Cardiac fibroblast (primary cell): ENCODE measurements at regions not wholly inside any gene's neighbourhood (a gene's known extent, or its start where the extent isn't known, plus 50 kb on each side); places are given as distances from the start of the nearest gene placed in this dataset.

ENCODE experiments used
- DNase-seq, 2 donors: peaks; one replicate each; pipeline versions ENCODE4 v3.0.0 to v3.0.0-alpha.2; 2010; ENCODE audit warnings: low read depth in 2 of 2
- H3K4me3 ChIP-seq, 2 donors: replicated peaks in 1 of 2; 1 replicate in 1 of 2; 2 replicates in 1 of 2; pipeline ENCODE4 v1.5.1; 2011; ENCODE audit warnings: low read depth in 2 of 2, low read length in 2 of 2, mild to moderate bottlenecking in 2 of 2, moderate library complexity in 1 of 2
- CTCF ChIP-seq: IDR thresholded peaks from one replicate; pipeline ENCODE4 v1.5.1; 2011; ENCODE audit warnings: low read depth, mild to moderate bottlenecking, low read length, inconsistent platforms

DNA sequence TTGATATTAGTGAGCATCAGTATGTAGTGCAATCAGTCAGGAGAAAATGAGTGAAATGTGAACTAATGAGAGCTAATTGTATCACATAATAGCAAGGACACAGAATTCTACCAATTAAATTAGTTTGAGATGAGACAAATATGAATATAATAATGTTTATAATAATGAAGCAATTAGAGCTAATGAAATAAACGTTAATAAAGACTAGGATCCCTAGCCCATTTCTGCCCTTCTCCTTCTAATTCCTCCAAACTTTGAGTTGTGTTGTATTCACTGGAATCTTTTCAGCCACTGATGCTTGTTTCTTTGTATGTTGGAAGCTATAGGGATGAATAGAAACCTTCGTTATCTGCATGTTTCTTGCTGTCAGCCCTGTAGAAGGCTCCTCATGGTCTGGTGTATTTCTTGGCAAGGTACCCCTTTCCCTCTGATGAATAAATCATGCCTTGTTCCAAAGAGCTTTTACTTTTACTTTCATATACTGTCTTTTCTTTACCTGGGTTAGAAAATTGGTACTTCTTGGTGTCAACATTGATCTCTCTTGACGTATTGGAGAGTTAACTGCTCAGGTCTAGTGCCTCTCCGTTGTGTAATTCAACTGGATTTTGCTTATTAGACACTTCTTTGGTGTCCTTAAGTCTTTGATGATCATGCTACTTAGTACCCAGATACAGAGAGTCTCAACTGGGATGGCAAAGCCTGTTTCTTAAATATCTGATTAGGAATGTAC lies 154.8 kb downstream of the PTCSC3 start:
- DNase-seq, result no peak
- no peak overlapping the region for H3K4me3 ChIP-seq
- no peak for TF ChIP-seq CTCF

DNA sequence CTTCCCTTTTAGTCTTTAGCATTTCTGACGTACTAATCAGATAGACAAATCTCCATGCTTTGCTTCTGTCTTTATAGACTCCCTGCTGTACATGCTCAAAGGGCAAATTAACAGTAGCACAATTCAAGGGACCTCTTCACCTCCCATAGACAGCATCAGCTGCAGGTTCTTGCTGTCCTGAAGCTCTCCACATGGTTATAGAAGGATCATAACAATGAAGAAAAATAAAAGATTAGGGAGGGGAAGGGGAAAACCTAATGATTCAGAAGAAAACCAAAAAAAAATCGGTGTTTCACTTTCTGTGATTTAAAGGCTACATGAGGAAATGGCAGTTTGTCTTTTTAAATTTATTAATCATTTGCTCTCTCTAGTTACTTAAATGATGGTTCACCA lies 155.5 kb downstream of the PTCSC3 start:
- no peak for DNase-seq
- no peak overlapping the region for H3K4me3 ChIP-seq
- TF ChIP-seq CTCF, result no peak

GRCh38 chr14:36020120-36021029 lies 156.1 kb downstream of the PTCSC3 start:
- no peak for TF ChIP-seq CTCF
- no peak overlapping the region for H3K4me3 ChIP-seq
- no peak for DNase-seq

DNA sequence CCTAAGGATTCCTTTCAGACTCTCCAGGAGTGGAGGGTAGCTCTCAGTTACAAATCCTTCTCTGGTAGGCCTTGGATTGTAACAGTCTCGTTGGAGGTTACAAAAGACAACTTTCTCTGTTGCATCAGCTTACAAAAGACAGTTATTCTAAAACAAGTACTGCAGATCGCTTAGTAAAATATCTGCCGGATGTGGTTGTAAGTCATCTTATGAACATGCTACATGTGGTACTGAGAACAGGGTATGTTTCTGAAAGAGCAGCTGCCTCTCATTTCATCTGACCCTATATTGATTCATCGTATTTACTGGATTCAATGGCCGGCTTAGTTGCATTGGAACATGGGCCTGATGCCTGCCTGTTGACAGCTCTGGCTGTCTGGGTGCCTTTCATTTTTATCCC lies 157.4 kb downstream of the PTCSC3 start:
- DNase-seq, result no peak
- H3K4me3 ChIP-seq, result no peak overlapping the region
- no peak for TF ChIP-seq CTCF

GRCh38 chr14:36014236-36014635 lies 162.3 kb downstream of the PTCSC3 start:
- TF ChIP-seq CTCF, result no peak
- no peak for DNase-seq
- no peak overlapping the region for H3K4me3 ChIP-seq

- no peak overlapping the region for H3K4me3 ChIP-seq
- TF ChIP-seq CTCF, result no peak
- DNase-seq, result no peak
Observed at GRCh38 chr14:36013483-36013882, 163.0 kb downstream of the PTCSC3 start.
